ENCODE measurements at regions not wholly inside any gene's neighbourhood (a gene's known extent, or its start where the extent isn't known, plus 50 kb on each side); places are given as distances from the start of the nearest gene placed in this dataset.

GRCh38 chr6:63502156-63502555 lies 70.1 kb upstream of the LOC128125822 start:
- Histone ChIP-seq H3K27me3 (no peaks in the 10 kb centered on the region), H3K36me3 (no peaks in the 10 kb centered on the region), H3K4me1 (no peaks in the 10 kb centered on the region), H3K4me3 (no peak overlapping the region), H3K9me3 (no peaks in the 10 kb centered on the region), H3K27ac (no peak overlapping the region)
- TF ChIP-seq POLR2AphosphoS5 (IDR thresholded peaks at IDR 0.05) (no peak), POLR2A (IDR thresholded peaks at IDR 0.05) (no peak), EP300 (IDR thresholded peaks at IDR 0.05) (no peak), CTCF (IDR thresholded peaks at IDR 0.05) (no peak)
- ATAC-seq = no peak

- TF ChIP-seq EP300 (IDR thresholded peaks at IDR 0.05) = no peak
- no peak for TF ChIP-seq POLR2AphosphoS5 (IDR thresholded peaks at IDR 0.05)
- no peak for TF ChIP-seq CTCF (IDR thresholded peaks at IDR 0.05)
- Histone ChIP-seq H3K4me1 (no peaks in the 10 kb centered on the region), H3K9me3 (no peaks in the 10 kb centered on the region), H3K36me3 (no peaks in the 10 kb centered on the region), H3K27me3 (no peaks in the 10 kb centered on the region), H3K27ac (no peak overlapping the region), H3K4me3 (no peak overlapping the region)
- no peak for ATAC-seq
- 58 to 67% methylated on average over 5 of the region's 5 CpGs for WGBS, 2 donors (ENCODE audit: low coverage in 1 of 2)
Observed at GRCh38 chr6:63503199-63503598, 69.1 kb upstream of the LOC128125822 start.

DNA sequence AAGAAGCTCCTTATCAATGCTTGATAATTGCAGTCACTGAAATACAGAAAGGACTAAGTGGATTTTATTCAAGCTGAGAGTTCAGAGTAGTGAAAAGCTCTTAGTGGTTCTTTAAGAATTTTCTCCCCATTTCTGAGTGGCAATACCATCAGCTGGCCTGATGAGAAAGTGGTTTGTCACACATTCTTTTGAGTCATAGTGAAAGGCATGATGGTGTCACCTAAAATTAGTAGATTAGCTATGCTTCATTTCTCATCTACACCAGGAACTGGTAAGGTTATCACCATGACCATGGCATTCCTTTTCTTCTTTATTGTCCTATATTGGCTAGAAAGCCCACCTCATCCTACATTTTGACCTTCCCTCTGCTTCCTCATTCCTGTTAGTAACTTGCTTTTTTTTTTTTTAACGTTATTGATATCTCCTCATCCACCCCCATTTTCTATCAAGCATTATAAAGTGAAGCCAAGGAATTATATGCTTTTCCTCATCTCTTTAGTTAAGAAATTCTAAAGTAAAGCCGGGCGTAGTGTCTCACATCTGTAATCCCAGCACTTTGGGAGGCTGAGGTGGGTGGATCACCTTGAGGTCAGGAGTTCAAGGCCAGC lies 67.4 kb upstream of the LOC128125822 start:
- no peak for ATAC-seq
- 86% methylated on average over 1 of the region's 3 CpGs; no CpG with 5 or more reads in 1 of the 2 donors for WGBS, 2 donors (ENCODE audit: low coverage in 1 of 2)

GRCh38 chr6:63507096-63507495 lies 65.2 kb upstream of the LOC128125822 start:
- peaks cover 0 to 15% (median 0%) of the 10 kb centered on the region in 3 donors for H3K4me1 ChIP-seq
- no peaks in the 10 kb centered on the region for H3K9me3 ChIP-seq
- WGBS, 2 donors (ENCODE audit: low coverage in 1 of 2) = 82 to 100% methylated on average over 3 of the region's 3 CpGs
- no peaks in the 10 kb centered on the region for H3K36me3 ChIP-seq
- TF ChIP-seq POLR2AphosphoS5 (IDR thresholded peaks at IDR 0.05) (no peak), EP300 (IDR thresholded peaks at IDR 0.05) (no peak), CTCF (IDR thresholded peaks at IDR 0.05) (no peak), POLR2A (IDR thresholded peaks at IDR 0.05) (no peak)
- H3K27me3 ChIP-seq = no peaks in the 10 kb centered on the region
- H3K27ac ChIP-seq = no peak overlapping the region
- no peak overlapping the region for H3K4me3 ChIP-seq
- no peak for ATAC-seq

More for the DNA sequence above, 67.4 kb upstream of the LOC128125822 start:
- H3K9me3 ChIP-seq = no peaks in the 10 kb centered on the region
- H3K27ac ChIP-seq = no peak overlapping the region
- no peaks in the 10 kb centered on the region for H3K27me3 ChIP-seq
- no peaks in the 10 kb centered on the region for H3K36me3 ChIP-seq
- peaks cover 0 to 6% (median 0%) of the 10 kb centered on the region in 3 donors for H3K4me1 ChIP-seq
- no peak overlapping the region for H3K4me3 ChIP-seq
- TF ChIP-seq CTCF (IDR thresholded peaks at IDR 0.05) = no peak

GRCh38 chr6:63509652-63510352 lies 62.5 kb upstream of the LOC128125822 start:
- peak; percentile 91 for ATAC-seq
- Histone ChIP-seq H3K27me3 (no peaks in the 10 kb centered on the region), H3K4me3 (peak overlapping the region in 1 of 2 donors; percentile 1), H3K36me3 (no peaks in the 10 kb centered on the region), H3K9me3 (no peaks in the 10 kb centered on the region), H3K4me1 (peaks cover 0 to 15% (median 0%) of the 10 kb centered on the region in 3 donors), H3K27ac (peak overlapping the region; percentile 2 to 76 (median 63))
- WGBS, 2 donors (ENCODE audit: low coverage in 1 of 2) = 11 to 23% methylated on average over 7 of the region's 7 CpGs
- peak; percentile 92 for TF ChIP-seq POLR2AphosphoS5 (IDR thresholded peaks at IDR 0.05)
- TF ChIP-seq EP300 (IDR thresholded peaks at IDR 0.05) = no peak
